Glutamatergic neuron (in vitro differentiated cells): ENCODE measurements at regions not wholly inside any gene's neighbourhood (a gene's known extent, or its start where the extent isn't known, plus 50 kb on each side); places are given as distances from the start of the nearest gene placed in this dataset.
A peak's percentile ranks its signal among the peaks of the same experiment; 100 is the strongest.

Experiments used
- DNase-seq: peaks from one replicate; pipeline ENCODE4 v3.0.0; 2022
- H3K27ac Mint-ChIP-seq: one replicate; pipeline ENCODE4 v1.8.0; 2020; ENCODE audit warnings: mild to moderate bottlenecking, mixed read lengths, inconsistent platforms; ENCODE audit not compliant: unreplicated experiment
- H3K27me3 Mint-ChIP-seq: one replicate; pipeline ENCODE4 v1.8.0; 2020; ENCODE audit warnings: mild to moderate bottlenecking, moderate library complexity, mixed read lengths, inconsistent platforms; ENCODE audit not compliant: unreplicated experiment
- H3K36me3 Mint-ChIP-seq: one replicate; pipeline ENCODE4 v1.8.0; 2020; ENCODE audit warnings: mild to moderate bottlenecking, mixed read lengths, inconsistent platforms; ENCODE audit not compliant: unreplicated experiment
- H3K4me1 Mint-ChIP-seq: one replicate; pipeline ENCODE4 v1.8.0; 2020; ENCODE audit warnings: mild to moderate bottlenecking, low read depth, mixed read lengths, inconsistent platforms; ENCODE audit not compliant: unreplicated experiment
- H3K4me3 Mint-ChIP-seq: one replicate; pipeline ENCODE4 v1.8.0; 2020; ENCODE audit warnings: mild to moderate bottlenecking, mixed read lengths, inconsistent platforms; ENCODE audit not compliant: unreplicated experiment
- H3K9me3 Mint-ChIP-seq: one replicate; pipeline ENCODE4 v1.8.0; 2020; ENCODE audit warnings: mild to moderate bottlenecking, moderate library complexity, mixed read lengths, inconsistent platforms; ENCODE audit not compliant: unreplicated experiment
- TF ChIP-seq, protein P1 (sequence below): fragments of 200-600 bp; sonication (generic); IDR thresholded peaks from one replicate; pipeline ENCODE4 v1.5.0; 2021; ENCODE audit not compliant: partially characterized antibody, unreplicated experiment

GRCh38 chr11:134529212-134530096 is 117.4 kb upstream of the B3GAT1 start:
- TF ChIP-seq, protein P1, sequence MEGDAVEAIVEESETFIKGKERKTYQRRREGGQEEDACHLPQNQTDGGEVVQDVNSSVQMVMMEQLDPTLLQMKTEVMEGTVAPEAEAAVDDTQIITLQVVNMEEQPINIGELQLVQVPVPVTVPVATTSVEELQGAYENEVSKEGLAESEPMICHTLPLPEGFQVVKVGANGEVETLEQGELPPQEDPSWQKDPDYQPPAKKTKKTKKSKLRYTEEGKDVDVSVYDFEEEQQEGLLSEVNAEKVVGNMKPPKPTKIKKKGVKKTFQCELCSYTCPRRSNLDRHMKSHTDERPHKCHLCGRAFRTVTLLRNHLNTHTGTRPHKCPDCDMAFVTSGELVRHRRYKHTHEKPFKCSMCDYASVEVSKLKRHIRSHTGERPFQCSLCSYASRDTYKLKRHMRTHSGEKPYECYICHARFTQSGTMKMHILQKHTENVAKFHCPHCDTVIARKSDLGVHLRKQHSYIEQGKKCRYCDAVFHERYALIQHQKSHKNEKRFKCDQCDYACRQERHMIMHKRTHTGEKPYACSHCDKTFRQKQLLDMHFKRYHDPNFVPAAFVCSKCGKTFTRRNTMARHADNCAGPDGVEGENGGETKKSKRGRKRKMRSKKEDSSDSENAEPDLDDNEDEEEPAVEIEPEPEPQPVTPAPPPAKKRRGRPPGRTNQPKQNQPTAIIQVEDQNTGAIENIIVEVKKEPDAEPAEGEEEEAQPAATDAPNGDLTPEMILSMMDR, result no peak
- peak overlapping the region; percentile 21 for H3K4me3 Mint-ChIP-seq

GRCh38 chr11:134528453-134528852 is 116.4 kb upstream of the B3GAT1 start:
- Mint-ChIP-seq H3K27me3 (peaks cover 4% of the 10 kb centered on the region), H3K36me3 (no peaks in the 10 kb centered on the region), H3K9me3 (no peaks in the 10 kb centered on the region), H3K27ac (no peak overlapping the region), H3K4me3 (no peak overlapping the region), H3K4me1 (peaks cover 40% of the 10 kb centered on the region)
- TF ChIP-seq, protein P1, result no peak
- no peak for DNase-seq

More at GRCh38 chr11:134529212-134530096, 117.4 kb upstream of the B3GAT1 start:
- DNase-seq, result peak; percentile 25
- peaks cover 43% of the 10 kb centered on the region for H3K4me1 Mint-ChIP-seq
- no peaks in the 10 kb centered on the region for H3K36me3 Mint-ChIP-seq
- H3K27ac Mint-ChIP-seq, result peak overlapping the region; percentile 88
- peaks cover 4% of the 10 kb centered on the region for H3K27me3 Mint-ChIP-seq
- no peaks in the 10 kb centered on the region for H3K9me3 Mint-ChIP-seq

GRCh38 chr11:134527382-134528243 is 115.6 kb upstream of the B3GAT1 start:
- DNase-seq, result peak; percentile 9
- Mint-ChIP-seq H3K9me3 (no peaks in the 10 kb centered on the region), H3K27me3 (peaks cover 6% of the 10 kb centered on the region), H3K36me3 (no peaks in the 10 kb centered on the region), H3K4me1 (peaks cover 41% of the 10 kb centered on the region), H3K4me3 (no peak overlapping the region), H3K27ac (peak overlapping the region; percentile 31)
- TF ChIP-seq, protein P1, result no peak

DNA sequence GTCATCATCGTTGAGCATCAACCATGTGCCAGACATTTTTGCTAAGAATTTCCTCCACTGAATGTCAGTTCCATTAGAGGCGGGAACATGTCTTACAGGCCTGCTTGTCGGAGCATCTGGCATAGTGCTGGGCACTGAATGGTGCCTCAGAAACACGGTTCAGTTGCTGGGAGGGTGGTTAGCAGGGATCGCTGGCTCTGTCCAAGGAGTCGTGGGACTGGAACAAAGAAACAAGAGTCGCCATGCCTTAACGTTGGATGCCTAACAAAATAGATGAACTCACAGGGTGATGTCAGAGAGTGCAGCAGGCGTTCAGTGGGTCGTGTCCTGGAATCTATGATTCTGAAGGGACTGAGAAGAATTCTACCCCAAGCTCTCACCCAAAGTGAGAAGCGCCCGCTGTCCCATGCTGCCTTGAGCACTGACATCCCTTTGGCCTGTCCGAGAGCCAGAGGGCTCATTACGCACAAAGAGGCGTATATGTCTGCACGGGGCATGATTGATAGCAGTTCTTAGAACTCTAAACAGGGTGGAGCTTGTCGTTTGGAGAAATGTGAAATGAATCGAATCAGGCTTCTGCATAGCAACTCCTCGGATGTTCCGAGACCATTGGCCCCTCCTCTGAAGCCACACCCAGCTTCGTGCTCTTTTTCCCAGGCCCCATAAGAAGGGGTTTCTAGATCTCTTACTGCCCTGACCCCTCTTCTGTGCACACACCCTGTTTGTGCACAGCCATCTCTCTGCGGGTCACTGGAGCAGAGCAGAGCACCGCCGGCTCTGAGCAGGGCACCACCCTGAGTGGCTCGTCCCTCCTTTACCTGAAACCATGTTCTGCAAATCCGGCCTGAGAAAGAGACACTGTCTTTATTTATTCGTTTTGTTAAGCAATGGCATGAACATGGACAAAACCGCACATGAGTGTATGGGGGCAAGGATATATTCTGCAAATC is 113.1 kb upstream of the B3GAT1 start:
- Mint-ChIP-seq H3K4me1 (peaks cover 52% of the 10 kb centered on the region), H3K27ac (no peak overlapping the region), H3K4me3 (no peak overlapping the region), H3K36me3 (no peaks in the 10 kb centered on the region), H3K27me3 (peaks cover 15% of the 10 kb centered on the region), H3K9me3 (peaks cover 10% of the 10 kb centered on the region)
- DNase-seq, result peak; percentile 9
- TF ChIP-seq, protein P1, result no peak
